ENCODE measurements at regions not wholly inside any gene's neighbourhood (a gene's known extent, or its start where the extent isn't known, plus 50 kb on each side); places are given as distances from the start of the nearest gene placed in this dataset.

DNA sequence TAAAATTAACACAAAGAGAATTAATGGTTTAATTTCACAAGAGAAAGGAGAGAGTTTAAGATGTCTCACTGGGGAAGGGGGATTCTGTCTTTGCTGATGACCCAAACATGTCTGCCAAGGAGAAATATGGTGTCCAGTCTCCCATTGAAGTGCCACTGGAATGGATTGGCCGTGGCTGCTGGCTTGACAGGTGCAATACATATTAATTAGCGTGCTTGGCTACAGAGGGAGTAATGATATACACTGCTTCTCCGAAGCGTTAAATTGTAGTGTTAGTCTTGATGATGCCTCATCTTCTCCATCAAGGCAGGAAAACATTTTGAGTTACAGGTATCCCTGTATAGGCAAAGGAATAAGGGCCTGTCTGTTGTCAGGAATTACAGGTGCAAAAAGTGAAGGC is 393.4 kb upstream of the TMPO start:
- H3F3A ChIP-seq (replicated peaks; ENCODE audit: insufficient read depth): no peaks in the 10 kb centered on the region
- H2AFZ ChIP-seq (ENCODE audit: low read depth): no peak overlapping the region
- H4K20me1 ChIP-seq (ENCODE audit: insufficient read depth): no peaks in the 10 kb centered on the region
- no peaks in the 10 kb centered on the region for H3K79me2 ChIP-seq (ENCODE audit: insufficient read depth)
- TF ChIP-seq RCOR1 (IDR thresholded peaks at IDR 0.05; ENCODE audit: low read length) (no peak), EZH2phosphoT487 (IDR thresholded peaks at IDR 0.05; ENCODE audit: borderline replicate concordance, low read depth) (no peak), RAD21 (IDR thresholded peaks at IDR 0.05; ENCODE audit: low read length) (no peak), TAF1 (IDR thresholded peaks at IDR 0.05; ENCODE audit: borderline replicate concordance, low read depth, low read length) (no peak), NRF1 (IDR thresholded peaks at IDR 0.05; ENCODE audit: low read depth, low read length) (no peak), SIN3A (IDR thresholded peaks at IDR 0.05; ENCODE audit: borderline replicate concordance, low read depth, low read length) (no peak), FOSL2 (IDR thresholded peaks at IDR 0.05; ENCODE audit: borderline replicate concordance, low read depth) (no peak), TCF12 (IDR thresholded peaks at IDR 0.05) (no peak), CHD2 (IDR thresholded peaks at IDR 0.05; ENCODE audit: low read length, partially characterized antibody) (no peak), SMC3 (IDR thresholded peaks at IDR 0.05; ENCODE audit: low read depth, low read length) (no peak), GABPA (IDR thresholded peaks at IDR 0.05; ENCODE audit: low read depth) (no peak), USF2 (IDR thresholded peaks at IDR 0.05; ENCODE audit: borderline replicate concordance, low read depth, low read length) (no peak), RFX5 (IDR thresholded peaks at IDR 0.05; ENCODE audit: low read length) (no peak), NFIC (IDR thresholded peaks at IDR 0.05; ENCODE audit: borderline replicate concordance) (no peak), JUND (IDR thresholded peaks at IDR 0.05) (no peak)
- TF ChIP-seq, protein P1, sequence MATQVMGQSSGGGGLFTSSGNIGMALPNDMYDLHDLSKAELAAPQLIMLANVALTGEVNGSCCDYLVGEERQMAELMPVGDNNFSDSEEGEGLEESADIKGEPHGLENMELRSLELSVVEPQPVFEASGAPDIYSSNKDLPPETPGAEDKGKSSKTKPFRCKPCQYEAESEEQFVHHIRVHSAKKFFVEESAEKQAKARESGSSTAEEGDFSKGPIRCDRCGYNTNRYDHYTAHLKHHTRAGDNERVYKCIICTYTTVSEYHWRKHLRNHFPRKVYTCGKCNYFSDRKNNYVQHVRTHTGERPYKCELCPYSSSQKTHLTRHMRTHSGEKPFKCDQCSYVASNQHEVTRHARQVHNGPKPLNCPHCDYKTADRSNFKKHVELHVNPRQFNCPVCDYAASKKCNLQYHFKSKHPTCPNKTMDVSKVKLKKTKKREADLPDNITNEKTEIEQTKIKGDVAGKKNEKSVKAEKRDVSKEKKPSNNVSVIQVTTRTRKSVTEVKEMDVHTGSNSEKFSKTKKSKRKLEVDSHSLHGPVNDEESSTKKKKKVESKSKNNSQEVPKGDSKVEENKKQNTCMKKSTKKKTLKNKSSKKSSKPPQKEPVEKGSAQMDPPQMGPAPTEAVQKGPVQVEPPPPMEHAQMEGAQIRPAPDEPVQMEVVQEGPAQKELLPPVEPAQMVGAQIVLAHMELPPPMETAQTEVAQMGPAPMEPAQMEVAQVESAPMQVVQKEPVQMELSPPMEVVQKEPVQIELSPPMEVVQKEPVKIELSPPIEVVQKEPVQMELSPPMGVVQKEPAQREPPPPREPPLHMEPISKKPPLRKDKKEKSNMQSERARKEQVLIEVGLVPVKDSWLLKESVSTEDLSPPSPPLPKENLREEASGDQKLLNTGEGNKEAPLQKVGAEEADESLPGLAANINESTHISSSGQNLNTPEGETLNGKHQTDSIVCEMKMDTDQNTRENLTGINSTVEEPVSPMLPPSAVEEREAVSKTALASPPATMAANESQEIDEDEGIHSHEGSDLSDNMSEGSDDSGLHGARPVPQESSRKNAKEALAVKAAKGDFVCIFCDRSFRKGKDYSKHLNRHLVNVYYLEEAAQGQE (IDR thresholded peaks at IDR 0.05; ENCODE audit: low read depth, low read length): no peak
- TF ChIP-seq, protein P2, sequence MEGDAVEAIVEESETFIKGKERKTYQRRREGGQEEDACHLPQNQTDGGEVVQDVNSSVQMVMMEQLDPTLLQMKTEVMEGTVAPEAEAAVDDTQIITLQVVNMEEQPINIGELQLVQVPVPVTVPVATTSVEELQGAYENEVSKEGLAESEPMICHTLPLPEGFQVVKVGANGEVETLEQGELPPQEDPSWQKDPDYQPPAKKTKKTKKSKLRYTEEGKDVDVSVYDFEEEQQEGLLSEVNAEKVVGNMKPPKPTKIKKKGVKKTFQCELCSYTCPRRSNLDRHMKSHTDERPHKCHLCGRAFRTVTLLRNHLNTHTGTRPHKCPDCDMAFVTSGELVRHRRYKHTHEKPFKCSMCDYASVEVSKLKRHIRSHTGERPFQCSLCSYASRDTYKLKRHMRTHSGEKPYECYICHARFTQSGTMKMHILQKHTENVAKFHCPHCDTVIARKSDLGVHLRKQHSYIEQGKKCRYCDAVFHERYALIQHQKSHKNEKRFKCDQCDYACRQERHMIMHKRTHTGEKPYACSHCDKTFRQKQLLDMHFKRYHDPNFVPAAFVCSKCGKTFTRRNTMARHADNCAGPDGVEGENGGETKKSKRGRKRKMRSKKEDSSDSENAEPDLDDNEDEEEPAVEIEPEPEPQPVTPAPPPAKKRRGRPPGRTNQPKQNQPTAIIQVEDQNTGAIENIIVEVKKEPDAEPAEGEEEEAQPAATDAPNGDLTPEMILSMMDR (IDR thresholded peaks at IDR 0.05): no peak
- TF ChIP-seq, protein P3, sequence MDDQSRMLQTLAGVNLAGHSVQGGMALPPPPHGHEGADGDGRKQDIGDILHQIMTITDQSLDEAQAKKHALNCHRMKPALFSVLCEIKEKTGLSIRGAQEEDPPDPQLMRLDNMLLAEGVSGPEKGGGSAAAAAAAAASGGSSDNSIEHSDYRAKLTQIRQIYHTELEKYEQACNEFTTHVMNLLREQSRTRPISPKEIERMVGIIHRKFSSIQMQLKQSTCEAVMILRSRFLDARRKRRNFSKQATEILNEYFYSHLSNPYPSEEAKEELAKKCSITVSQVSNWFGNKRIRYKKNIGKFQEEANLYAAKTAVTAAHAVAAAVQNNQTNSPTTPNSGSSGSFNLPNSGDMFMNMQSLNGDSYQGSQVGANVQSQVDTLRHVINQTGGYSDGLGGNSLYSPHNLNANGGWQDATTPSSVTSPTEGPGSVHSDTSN (IDR thresholded peaks at IDR 0.05): no peak
- 39% methylated on average over 4 of the region's 4 CpGs for WGBS (ENCODE audit: low lambda C conversion rate)
- DNase-seq: no peak
- ChIA-PET POLR2A (no interaction called here), CTCF (interaction anchor here (1.3 kb wide), 1 partner anchor 70 kb away, joined by 3 read pairs; no protein-coding TSS in a partner anchor)
- no peak overlapping the region for H3K27ac ChIP-seq (ENCODE audit: low read depth in 2 of 2, low read length in 1 of 2)
- H3K27me3 ChIP-seq (ENCODE audit: insufficient read depth): no peaks in the 10 kb centered on the region
- no peaks in the 10 kb centered on the region for H3K9me2 ChIP-seq
- no peaks in the 10 kb centered on the region for H3K36me3 ChIP-seq (replicated peaks in 1 of 2; ENCODE audit: control insufficient read depth in 1 of 2, insufficient read depth in 2 of 2, low read length in 1 of 2)
- no peak overlapping the region for H3K4me3 ChIP-seq (ENCODE audit: low read depth in 2 of 2, low read length in 1 of 2)
- no peak overlapping the region for H3K4me2 ChIP-seq
- no peaks in the 10 kb centered on the region for H3K9me3 ChIP-seq
- no peaks in the 10 kb centered on the region; a peak in 2 of 4 replicates for H3K4me1 ChIP-seq (ENCODE audit: control insufficient read depth in 1 of 2, insufficient read depth in 2 of 2, low read depth in 1 of 2, low read length in 1 of 2)
- no peak overlapping the region for H3K9ac ChIP-seq

Data from SK-N-SH (cell line).